ENCODE measurements at regions not wholly inside any gene's neighbourhood (a gene's known extent, or its start where the extent isn't known, plus 50 kb on each side); places are given as distances from the start of the nearest gene placed in this dataset.
"Not testable (repeated sequence)": the region's sequence is repeated elsewhere in the genome, so short reads cannot be mapped to it uniquely, and the experiment has no call there.

- not testable (repeated sequence) for TF ChIP-seq CTCF (IDR thresholded peaks at IDR 0.05 in 2 of 3, conservative IDR thresholded peaks at IDR 0.05 in 1 of 3; ENCODE audit: borderline replicate concordance in 1 of 3, insufficient read depth in 1 of 3, low read depth in 2 of 3, low read length in 2 of 3); POLR2A (IDR thresholded peaks at IDR 0.05; ENCODE audit: borderline replicate concordance, extremely low read depth, insufficient read depth, insufficient read length); EZH2 (IDR thresholded peaks at IDR 0.05)
Observed at GRCh38 chr16:33769180-33769846, 309.9 kb downstream of the TP53TG3F start.

Measured in HCT116 (cell line).